NOMO-1 treated with DMSO at 0.1 percent for 48 hours (cell line): ENCODE measurements at regions not wholly inside any gene's neighbourhood (a gene's known extent, or its start where the extent isn't known, plus 50 kb on each side); places are given as distances from the start of the nearest gene placed in this dataset.

Experiments used
- DNase-seq: peaks from one replicate; lab custom pipeline; 2025; ENCODE audit not compliant: unreplicated experiment; lab: John Stamatoyannopoulos, UW

- DNase-seq, result no peak
These were observed 317.1 kb upstream of the CWC22 start for GRCh38 chr2:180324182-180324581.

DNA sequence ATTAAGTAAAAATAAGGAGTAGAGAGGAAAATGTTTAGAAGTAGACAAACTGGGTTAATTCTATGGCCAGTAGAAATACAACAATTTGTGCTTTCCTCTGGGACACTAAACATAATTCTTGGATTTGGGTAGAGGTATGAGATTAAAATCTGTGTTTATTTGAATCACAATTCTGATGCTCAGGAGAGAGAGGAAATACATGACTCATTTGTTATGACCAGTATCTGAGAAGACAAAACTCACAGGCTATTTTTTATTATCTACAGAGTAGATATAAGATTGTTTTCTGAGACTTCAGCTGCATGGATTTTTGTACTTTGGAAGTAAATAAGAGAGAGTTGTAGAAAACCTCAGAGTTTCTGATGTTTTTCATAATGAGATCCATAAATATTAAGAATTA lies 315.7 kb upstream of the CWC22 start:
- DNase-seq, result no peak

DNA sequence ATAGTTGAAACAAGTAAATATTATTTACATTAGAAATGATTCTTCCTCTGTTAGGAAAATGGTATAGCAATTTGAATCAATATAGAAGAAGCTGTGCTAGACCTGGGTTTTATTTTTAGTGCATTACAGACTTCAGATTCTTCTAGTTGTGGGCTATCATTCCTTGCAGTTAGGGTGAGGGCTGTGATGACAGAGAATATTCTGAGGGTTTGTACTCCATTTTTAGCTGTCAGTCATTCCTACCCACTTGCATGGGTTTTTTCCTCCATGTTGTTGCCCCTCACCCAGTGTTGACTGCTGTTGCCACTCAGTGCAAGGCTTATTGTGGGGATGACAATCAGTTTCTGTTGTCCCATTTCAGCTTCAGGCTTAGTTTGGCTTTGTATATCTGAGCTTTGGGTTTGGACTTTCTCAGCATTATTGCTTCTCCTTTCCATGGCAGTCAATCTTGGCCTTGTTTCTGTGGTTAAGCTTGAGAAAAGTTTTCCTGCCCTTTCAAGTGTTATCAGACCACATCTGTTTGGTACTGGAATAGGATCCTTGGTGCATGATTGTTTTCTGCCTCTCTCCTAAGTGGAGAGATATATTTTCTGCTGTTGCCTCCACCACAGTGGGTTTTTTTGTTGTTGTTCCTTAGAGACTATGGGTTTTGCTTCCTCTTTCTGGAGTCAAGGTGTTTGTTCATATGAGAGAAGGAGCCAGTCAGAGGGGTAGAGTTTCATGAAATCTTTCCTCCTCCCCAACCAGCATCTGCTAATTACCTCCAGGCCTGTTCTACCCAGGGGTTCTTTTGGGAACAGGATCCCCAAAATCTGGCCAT lies 312.7 kb upstream of the CWC22 start:
- DNase-seq, result peak; percentile 68

GRCh38 chr2:180314086-180314485 lies 307.0 kb upstream of the CWC22 start:
- no peak for DNase-seq

- no peak for DNase-seq
These were observed 305.4 kb upstream of the CWC22 start for GRCh38 chr2:180312542-180312941.

DNA sequence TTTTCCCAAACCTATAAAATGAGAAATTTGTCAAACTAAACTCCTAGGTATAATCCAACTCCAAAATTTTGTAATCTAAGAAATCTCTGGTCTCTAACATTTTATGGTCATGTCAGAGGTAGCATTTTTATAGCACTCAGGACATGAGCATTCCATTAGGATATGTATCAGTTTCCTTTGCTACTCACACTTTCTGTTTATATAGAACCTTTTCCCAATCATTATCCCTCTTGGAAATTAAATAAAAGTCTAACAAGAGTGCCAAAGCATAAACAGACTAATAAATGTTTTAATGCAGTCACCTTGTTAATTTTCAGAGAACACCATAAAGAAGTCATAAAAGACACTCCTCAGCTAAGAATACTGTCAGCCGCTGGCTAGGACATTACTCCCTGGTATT lies 300.0 kb upstream of the CWC22 start:
- no peak for DNase-seq

- no peak for DNase-seq
These were observed 299.2 kb upstream of the CWC22 start for GRCh38 chr2:180306346-180306745.

DNA sequence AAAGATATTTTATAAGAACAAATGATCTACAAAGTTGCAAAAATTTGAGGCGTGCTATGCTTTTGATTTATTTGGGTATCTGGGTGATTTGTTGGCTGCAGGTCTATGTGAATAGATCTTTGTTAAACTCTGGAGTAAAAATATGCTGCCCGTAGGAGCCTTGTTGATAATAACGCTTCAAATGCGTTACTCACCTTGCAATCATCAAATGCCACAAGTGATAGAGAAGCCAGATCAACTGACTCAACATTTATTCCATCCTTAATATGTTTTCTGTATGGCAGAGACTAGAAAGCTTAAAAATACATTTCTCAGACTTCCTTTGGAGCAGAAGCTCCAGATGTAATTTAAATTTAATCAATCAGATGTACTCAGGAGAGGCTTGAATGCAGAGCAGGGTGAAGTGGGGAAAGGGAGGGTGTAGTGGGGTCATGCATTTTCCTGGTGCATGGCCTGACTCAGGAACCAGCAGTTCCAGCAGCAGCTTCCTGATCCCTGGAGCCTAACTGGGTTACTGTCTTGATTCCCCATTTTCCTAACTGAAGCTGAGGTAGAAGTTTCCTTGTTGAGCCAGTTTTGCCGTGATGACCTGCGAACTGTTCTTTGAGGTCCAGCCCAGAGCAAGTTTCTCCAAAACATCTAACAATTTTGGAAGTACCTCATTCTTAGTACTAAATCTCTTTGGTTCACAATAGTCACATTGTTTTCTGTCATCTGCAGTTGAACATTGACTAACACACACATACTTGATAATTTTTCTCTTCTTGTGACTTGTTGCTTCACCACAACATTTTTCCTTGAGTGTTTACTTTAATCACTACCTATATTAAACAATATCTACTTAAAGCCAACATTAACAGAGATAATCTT lies 284.7 kb upstream of the CWC22 start:
- no peak for DNase-seq

DNA sequence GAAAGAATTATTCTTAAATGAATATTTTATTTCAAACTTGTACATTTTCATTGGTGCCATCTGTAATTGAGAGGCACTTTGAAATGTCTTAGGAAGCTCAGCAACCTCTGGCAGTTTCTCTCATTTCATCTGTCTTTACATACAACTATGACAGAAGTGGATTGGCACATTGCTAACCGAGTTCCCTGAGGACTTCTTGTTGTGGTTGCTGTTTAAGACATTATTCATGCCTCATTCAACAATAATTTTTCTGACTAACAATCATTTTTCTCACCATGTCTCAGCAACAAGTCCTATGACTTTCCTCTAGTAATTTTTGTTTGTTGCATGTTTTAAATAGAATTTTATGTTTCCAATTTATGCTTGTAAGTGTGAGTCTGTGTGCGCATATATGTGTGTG lies 284.0 kb upstream of the CWC22 start:
- DNase-seq, result no peak

DNA sequence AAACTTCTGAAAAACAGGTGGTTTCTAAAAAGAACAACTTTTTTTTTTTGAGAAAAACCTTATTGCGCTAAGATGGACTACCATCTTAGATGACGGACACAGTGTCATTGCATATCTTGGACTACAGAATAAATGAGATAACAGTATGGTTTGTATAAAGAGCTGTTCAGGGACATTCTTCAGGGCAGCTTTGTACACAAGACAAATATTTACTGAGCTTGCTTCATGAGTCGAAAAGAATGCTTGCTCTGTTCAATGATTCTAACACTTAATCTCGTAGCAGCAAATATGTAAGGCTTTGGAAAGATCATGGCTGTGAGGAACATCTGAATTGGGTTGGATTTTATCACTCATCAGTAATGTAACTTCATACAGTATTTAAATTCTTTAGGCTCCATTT lies 282.5 kb upstream of the CWC22 start:
- DNase-seq, result no peak

- DNase-seq, result no peak
These were observed 272.5 kb upstream of the CWC22 start for GRCh38 chr2:180279581-180279980.

DNA sequence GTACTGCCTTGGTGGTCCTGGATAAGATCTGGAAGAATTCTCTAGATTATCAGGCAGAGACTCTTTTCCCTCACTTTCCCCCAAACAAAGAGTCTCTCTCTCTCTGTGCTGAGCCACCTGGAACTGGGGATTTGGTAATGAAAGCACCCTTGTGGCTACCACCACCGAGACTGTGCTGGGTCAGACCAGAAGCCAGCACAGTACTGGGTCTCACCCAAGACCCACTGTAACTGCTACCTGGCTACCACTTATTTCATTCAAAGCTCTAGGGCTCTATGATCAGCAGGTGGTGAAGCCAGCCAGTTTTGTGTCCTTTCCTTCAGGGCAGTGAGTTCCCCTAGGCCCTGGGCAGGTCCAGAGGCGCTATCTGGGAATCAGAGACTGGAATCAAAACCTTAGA lies 269.6 kb upstream of the CWC22 start:
- DNase-seq, result no peak

GRCh38 chr2:180268006-180268405 lies 260.9 kb upstream of the CWC22 start:
- DNase-seq, result no peak

- DNase-seq, result no peak
These were observed 254.9 kb upstream of the CWC22 start for GRCh38 chr2:180261976-180262375.

- DNase-seq, result no peak
These were observed 251.5 kb upstream of the CWC22 start for GRCh38 chr2:180258579-180258978.

- DNase-seq, result no peak
These were observed 251.0 kb upstream of the CWC22 start for GRCh38 chr2:180258041-180258537.

DNA sequence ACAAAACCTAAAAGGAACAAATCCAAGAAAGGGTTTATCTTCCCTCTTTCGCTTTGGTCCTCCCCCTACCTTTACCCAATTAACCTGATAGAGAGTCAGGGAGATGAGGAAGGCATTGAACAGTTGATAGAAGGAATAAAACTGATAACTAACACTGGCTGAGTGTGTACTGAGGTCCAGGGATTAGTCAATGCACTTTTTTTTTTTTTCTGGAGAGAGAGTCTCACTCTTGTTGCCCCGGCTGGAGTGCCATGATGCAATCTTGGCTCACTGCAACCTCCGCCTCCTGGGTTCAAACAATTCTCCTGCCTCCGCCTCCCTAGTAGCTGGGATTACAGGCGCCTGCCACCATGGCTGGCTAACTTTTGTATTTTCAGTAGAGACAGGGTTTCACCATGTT lies 250.2 kb upstream of the CWC22 start:
- no peak for DNase-seq

GRCh38 chr2:180255981-180256380 lies 248.9 kb upstream of the CWC22 start:
- no peak for DNase-seq

DNA sequence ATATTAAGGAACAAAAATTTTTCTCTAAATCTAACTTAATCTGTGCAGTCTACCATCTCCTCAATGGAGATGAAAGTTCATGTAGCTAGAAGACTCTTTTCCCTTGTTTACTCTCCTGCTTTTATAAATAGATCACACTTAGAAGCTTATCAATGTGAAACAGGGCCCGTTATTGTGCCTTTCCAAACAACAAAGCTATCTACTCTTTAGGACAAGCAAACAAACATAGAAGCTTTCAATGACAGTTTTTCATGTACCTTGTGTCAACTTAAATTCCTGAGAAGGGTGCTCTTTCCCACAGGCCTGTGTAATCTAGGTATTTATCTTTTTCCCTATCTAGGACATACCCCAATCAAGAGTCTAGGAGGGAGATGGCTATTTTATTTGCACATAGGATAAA lies 247.8 kb upstream of the CWC22 start:
- no peak for DNase-seq

- DNase-seq, result no peak
These were observed 240.6 kb upstream of the CWC22 start for GRCh38 chr2:180247658-180248057.

DNA sequence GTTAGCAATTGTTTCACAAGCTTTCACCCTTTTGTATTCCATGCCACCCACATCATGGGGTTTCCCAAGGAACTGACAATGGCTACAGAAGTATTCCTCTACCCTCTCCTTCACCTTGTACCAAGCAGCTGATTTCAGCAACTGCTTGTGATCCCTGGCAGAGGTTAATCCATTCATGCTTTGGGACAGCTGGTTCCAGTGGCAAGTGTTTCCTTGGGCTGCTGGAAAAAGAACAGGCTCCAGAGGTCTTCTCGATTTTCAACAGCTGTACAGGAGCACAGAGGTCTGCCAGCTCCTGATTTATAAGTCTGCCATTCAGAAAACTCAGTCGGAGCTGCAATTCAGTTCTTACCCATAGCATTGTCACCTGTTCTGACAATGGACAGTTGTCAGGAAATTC lies 239.2 kb upstream of the CWC22 start:
- DNase-seq, result no peak

DNA sequence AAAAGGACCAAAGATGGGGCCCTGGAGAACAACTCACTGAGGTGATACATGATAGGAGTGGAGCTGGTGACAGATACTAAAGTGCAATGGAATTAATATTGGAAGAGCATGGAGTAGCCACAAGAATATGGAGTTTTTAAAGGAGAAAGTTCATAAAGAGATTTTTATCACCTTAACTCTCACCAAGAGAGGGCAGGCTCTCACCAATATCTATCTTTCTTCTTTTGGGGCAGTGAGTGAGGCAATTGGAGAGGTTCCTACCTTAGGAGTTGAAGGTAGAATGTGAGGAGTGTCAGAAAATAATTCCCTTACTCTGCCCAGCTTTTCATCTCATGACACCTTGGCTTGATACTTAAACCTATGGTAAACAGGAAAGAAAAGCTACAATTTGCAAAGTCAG lies 233.7 kb upstream of the CWC22 start:
- DNase-seq, result peak; percentile 24
